ENCODE measurements at regions not wholly inside any gene's neighbourhood (a gene's known extent, or its start where the extent isn't known, plus 50 kb on each side); places are given as distances from the start of the nearest gene placed in this dataset.

DNA sequence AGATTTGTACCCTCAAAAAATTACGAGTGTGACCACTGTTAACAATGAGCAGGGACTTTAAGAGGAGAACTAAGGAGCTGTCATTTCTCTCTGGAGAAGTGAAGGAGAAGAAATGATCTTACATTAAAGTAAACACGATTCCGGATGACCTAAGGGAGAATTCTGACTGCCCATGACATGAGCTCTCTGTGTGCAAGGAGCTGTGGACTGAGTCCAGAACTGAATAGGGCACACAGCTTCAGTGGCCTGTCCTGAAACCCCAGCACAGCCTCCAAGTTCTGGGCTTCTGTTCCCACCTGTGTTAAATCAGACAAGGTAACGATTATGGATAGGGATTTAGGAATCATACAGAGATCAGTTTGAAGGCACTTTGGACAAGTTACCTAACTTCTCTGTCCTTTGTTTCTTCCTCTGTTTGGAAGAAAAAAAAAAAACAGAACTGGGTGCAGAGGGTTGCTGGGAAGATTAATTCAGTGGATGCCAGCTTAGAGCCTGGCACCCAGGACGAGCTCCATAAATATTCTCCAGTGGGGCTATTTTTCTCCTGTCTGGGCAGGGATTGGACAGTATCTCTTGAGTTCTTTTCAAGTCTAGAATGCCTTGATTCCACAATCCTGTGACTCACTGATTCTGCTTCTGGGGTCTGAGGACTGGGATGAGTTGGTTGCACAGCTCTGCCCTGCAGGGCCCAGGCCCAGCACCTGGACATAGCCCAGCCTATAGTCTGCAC lies 65.7 kb downstream of the MRPL14 start:
- Histone ChIP-seq H2AFZ (ENCODE audit: low read depth) (no peak overlapping the region), H3K9ac (no peak overlapping the region), H3K27me3 (ENCODE audit: insufficient read depth) (no peaks in the 10 kb centered on the region), H3K27ac (ENCODE audit: low read depth in 2 of 2, low read length in 1 of 2) (peak overlapping the region; percentile 44 to 71), H3K79me2 (ENCODE audit: insufficient read depth) (no peaks in the 10 kb centered on the region), H3K9me2 (no peaks in the 10 kb centered on the region), H3K9me3 (no peaks in the 10 kb centered on the region), H4K20me1 (ENCODE audit: insufficient read depth) (no peaks in the 10 kb centered on the region), H3F3A (replicated peaks; ENCODE audit: insufficient read depth) (peaks cover 22% of the 10 kb centered on the region), H3K4me3 (ENCODE audit: low read depth in 2 of 2, low read length in 1 of 2) (no peak overlapping the region), H3K4me2 (peak overlapping the region; percentile 34; the same call in 1 of the 2 replicates), H3K4me1 (ENCODE audit: control insufficient read depth in 1 of 2, insufficient read depth in 2 of 2, low read depth in 1 of 2, low read length in 1 of 2) (peaks cover 49 to 72% of the 10 kb centered on the region in 2 experiments), H3K36me3 (replicated peaks in 1 of 2; ENCODE audit: control insufficient read depth in 1 of 2, insufficient read depth in 2 of 2, low read length in 1 of 2) (no peaks in the 10 kb centered on the region)
- POLR2A ChIA-PET, result interaction anchor here (0.7 to 1.6 kb wide), 2 partner anchors 291 to 292 kb away, joined by 3 to 4 read pairs; partner anchors contain the start of gene VEGFA
- no peak; the same call in 1 of the 2 replicates for TF ChIP-seq JUND (IDR thresholded peaks at IDR 0.05)
- no peak for TF ChIP-seq TEAD4 (IDR thresholded peaks at IDR 0.05; ENCODE audit: borderline replicate concordance, insufficient read depth)
- no peak for TF ChIP-seq FOXM1 (IDR thresholded peaks at IDR 0.05; ENCODE audit: low read depth)
- no peak for TF ChIP-seq MEF2A (IDR thresholded peaks at IDR 0.05; ENCODE audit: borderline replicate concordance, low read depth)
- no peak for TF ChIP-seq CTCF (IDR thresholded peaks at IDR 0.05)
- TF ChIP-seq FOSL2 (IDR thresholded peaks at IDR 0.05; ENCODE audit: borderline replicate concordance, low read depth), result peak; percentile 41; the same call in 1 of the 2 replicates
- peak; percentile 32; the same call in 1 of the 2 replicates for TF ChIP-seq TCF12 (IDR thresholded peaks at IDR 0.05)
- no peak for TF ChIP-seq RAD21 (IDR thresholded peaks at IDR 0.05; ENCODE audit: low read length)
- TF ChIP-seq TAF1 (IDR thresholded peaks at IDR 0.05; ENCODE audit: borderline replicate concordance, low read depth, low read length), result no peak
- TF ChIP-seq EZH2phosphoT487 (IDR thresholded peaks at IDR 0.05; ENCODE audit: borderline replicate concordance, low read depth), result no peak
- peak; percentile 63 for TF ChIP-seq PBX3 (IDR thresholded peaks at IDR 0.05)
- no peak for TF ChIP-seq GABPA (IDR thresholded peaks at IDR 0.05; ENCODE audit: low read depth)
- no peak for TF ChIP-seq SIN3A (IDR thresholded peaks at IDR 0.05; ENCODE audit: borderline replicate concordance, low read depth, low read length)
- 84% methylated on average over 5 of the region's 5 CpGs for WGBS (ENCODE audit: low lambda C conversion rate)
- CTCF ChIA-PET, result interaction anchor here (0.6 to 5.0 kb wide), 10 partner anchors 10 to 338 kb away, joined by 3 to 65 read pairs (median 3); no protein-coding TSS in a partner anchor
- no peak for DNase-seq

Measured in SK-N-SH (cell line).